ENCODE measurements at regions not wholly inside any gene's neighbourhood (a gene's known extent, or its start where the extent isn't known, plus 50 kb on each side); places are given as distances from the start of the nearest gene placed in this dataset.

- Histone ChIP-seq H3K27ac (ENCODE audit: low read depth, low read length) (no peak overlapping the region), H4K5ac (ENCODE audit: insufficient read length, low read depth, low read length) (no peak overlapping the region), H3K9me3 (ENCODE audit: insufficient read depth in 2 of 2, low read depth in 1 of 2, low read length in 1 of 2) (no peaks in the 10 kb centered on the region), H3K36me3 (ENCODE audit: control insufficient read depth in 2 of 4, insufficient read depth in 4 of 4, low read length in 3 of 4) (no peaks in the 10 kb centered on the region), H2BK120ac (replicated peaks; ENCODE audit: low read depth, low read length) (no peak overlapping the region), H3K4ac (replicated peaks; ENCODE audit: insufficient read length, low read depth, low read length) (no peak overlapping the region), H3K9ac (replicated peaks in 1 of 4; ENCODE audit: extremely low read depth in 1 of 4, low read depth in 3 of 4, low read length in 3 of 4) (no peak overlapping the region), H3K4me3 (ENCODE audit: extremely low read depth in 1 of 4, insufficient read depth in 2 of 4, low read depth in 3 of 4, low read length in 4 of 4) (no peak overlapping the region), H3K27me3 (replicated peaks in 1 of 4; ENCODE audit: control insufficient read depth in 3 of 4, extremely low read depth in 1 of 4, insufficient read depth in 3 of 4, low read length in 3 of 4) (no peaks in the 10 kb centered on the region), H3K56ac (replicated peaks; ENCODE audit: insufficient read length, low read depth, low read length) (no peak overlapping the region), H2AK5ac (ENCODE audit: low read depth, low read length) (no peak overlapping the region), H2BK12ac (ENCODE audit: low read depth, low read length) (no peak overlapping the region), H4K91ac (replicated peaks; ENCODE audit: insufficient read length, low read length) (no peak overlapping the region), H4K20me1 (replicated peaks in 1 of 2; ENCODE audit: control insufficient read depth in 1 of 2, insufficient read depth in 2 of 2, low read length in 2 of 2) (no peaks in the 10 kb centered on the region), H3K79me1 (ENCODE audit: low read depth, low read length) (no peaks in the 10 kb centered on the region), H2BK15ac (ENCODE audit: low read length) (no peak overlapping the region), H3K23ac (ENCODE audit: insufficient read length) (no peak overlapping the region), H3K18ac (ENCODE audit: extremely low read depth, low read length) (no peak overlapping the region), H3K23me2 (ENCODE audit: low read depth, low read length) (no peaks in the 10 kb centered on the region), H2BK20ac (ENCODE audit: low read length) (no peak overlapping the region), H2AFZ (ENCODE audit: low read length) (no peak overlapping the region), H3K79me2 (ENCODE audit: control insufficient read depth in 1 of 2, insufficient read depth in 2 of 2, low read length in 2 of 2) (no peaks in the 10 kb centered on the region), H4K8ac (ENCODE audit: extremely low read depth, insufficient read depth, low read length) (no peak overlapping the region), H3K14ac (ENCODE audit: insufficient read length) (no peak overlapping the region), H3K4me1 (replicated peaks in 1 of 4; ENCODE audit: control insufficient read depth in 3 of 4, insufficient read depth in 4 of 4, low read length in 3 of 4) (no peaks in the 10 kb centered on the region), H2BK5ac (ENCODE audit: low read depth, low read length) (no peak overlapping the region), H3K4me2 (ENCODE audit: insufficient read depth in 1 of 2, low read depth in 2 of 2, low read length in 2 of 2) (no peak overlapping the region)
- POLR2A ChIA-PET (ENCODE audit: partially characterized antibody), result no interaction called here
- no peak for DNase-seq (ENCODE audit: low read depth in 1 of 2, low spot score in 2 of 2)
- no peak for FAIRE-seq
- TF ChIP-seq ASH2L (IDR thresholded peaks at IDR 0.05; ENCODE audit: low read length) (no peak), GABPA (IDR thresholded peaks at IDR 0.05; ENCODE audit: borderline replicate concordance, insufficient read depth, low read length) (no peak), PHF8 (conservative IDR thresholded peaks at IDR 0.05; ENCODE audit: low read depth, low read length) (no peak), MAFK (IDR thresholded peaks at IDR 0.05; ENCODE audit: low read depth, low read length) (no peak), NRF1 (IDR thresholded peaks at IDR 0.05; ENCODE audit: low read depth, low read length) (no peak), TBP (IDR thresholded peaks at IDR 0.05; ENCODE audit: low read depth, low read length) (no peak), CBX8 (IDR thresholded peaks at IDR 0.05; ENCODE audit: borderline replicate concordance, low read depth, low read length) (no peak), CBX5 (IDR thresholded peaks at IDR 0.05; ENCODE audit: low read depth, low read length) (no peak), KDM5A (IDR thresholded peaks at IDR 0.05; ENCODE audit: low read length) (no peak)
- WGBS, 2 experiments (ENCODE audit: extremely low coverage in 1 of 2, insufficient coverage in 1 of 2, insufficient read length in 1 of 2, insufficient replicate concordance in 2 of 2, low coverage in 1 of 2, low lambda C conversion rate in 2 of 2, missing lambda C conversion rate in 1 of 2), result 91% methylated on average over 5 of the region's 5 CpGs; no CpG with 5 or more reads in 1 of the 2 experiments
- CTCF ChIA-PET (ENCODE audit: partially characterized antibody), result interaction anchor here (0.6 to 1.2 kb wide), 4 partner anchors 32 to 276 kb away, joined by 3 to 4 read pairs (median 3); no protein-coding TSS in a partner anchor
Measured at GRCh38 chr2:215729985-215730620, 283.2 kb downstream of the MREG start.

All from H1 (cell line).